HG03521 (cell line): ENCODE measurements at regions not wholly inside any gene's neighbourhood (a gene's known extent, or its start where the extent isn't known, plus 50 kb on each side); places are given as distances from the start of the nearest gene placed in this dataset.

Source experiments
- ATAC-seq: cut with Tn5 transposase; IDR thresholded peaks from one replicate; pipeline ENCODE4 v1.9.1; 2021; ENCODE audit warnings: mild to moderate bottlenecking, moderate library complexity; ENCODE audit not compliant: unreplicated experiment

DNA sequence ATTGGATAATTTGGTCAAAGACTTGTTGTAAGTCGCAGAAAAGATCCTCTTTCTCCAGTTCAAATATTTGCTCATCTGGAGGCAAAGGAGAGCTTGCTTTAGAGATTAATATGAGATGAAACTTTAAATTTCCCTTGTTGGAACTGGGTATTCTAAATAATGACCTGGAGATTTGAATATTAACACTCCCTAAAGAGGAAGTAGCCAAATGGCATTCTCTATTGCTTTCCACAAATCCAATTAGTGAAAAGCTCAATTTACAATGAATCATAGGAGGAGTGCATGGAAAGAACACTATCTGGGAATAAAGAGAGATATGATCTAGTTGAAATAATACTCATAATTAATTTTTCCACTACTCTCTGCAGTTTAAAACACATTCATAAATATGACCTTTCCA lies 641.6 kb upstream of the TENM4 start:
- ATAC-seq = no peak

DNA sequence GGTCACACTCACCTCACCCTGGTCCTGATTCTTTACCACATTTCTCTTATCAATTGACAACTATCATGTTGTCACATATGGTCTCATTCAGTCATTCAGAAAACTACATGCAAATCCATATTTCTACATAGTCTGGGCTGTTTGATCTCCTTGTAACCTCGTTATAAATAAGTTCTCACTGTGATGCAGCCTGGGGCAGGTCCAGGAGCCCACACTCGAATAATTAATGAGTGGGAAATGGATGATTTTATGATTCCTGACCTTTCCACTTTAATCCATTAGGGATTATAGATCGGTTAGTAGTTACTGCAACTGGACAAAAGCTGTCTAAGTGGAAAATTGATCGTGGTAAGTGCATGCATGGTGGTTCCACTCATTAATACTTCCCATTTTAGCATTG lies 636.3 kb upstream of the TENM4 start:
- ATAC-seq = no peak

- no peak for ATAC-seq
Observed at GRCh38 chr11:80074837-80075236, 634.0 kb upstream of the TENM4 start.

GRCh38 chr11:80066291-80066690 lies 625.5 kb upstream of the TENM4 start:
- no peak for ATAC-seq

GRCh38 chr11:80065086-80065485 lies 624.3 kb upstream of the TENM4 start:
- ATAC-seq = no peak

- no peak for ATAC-seq
Observed at GRCh38 chr11:80061056-80061455, 620.2 kb upstream of the TENM4 start.

DNA sequence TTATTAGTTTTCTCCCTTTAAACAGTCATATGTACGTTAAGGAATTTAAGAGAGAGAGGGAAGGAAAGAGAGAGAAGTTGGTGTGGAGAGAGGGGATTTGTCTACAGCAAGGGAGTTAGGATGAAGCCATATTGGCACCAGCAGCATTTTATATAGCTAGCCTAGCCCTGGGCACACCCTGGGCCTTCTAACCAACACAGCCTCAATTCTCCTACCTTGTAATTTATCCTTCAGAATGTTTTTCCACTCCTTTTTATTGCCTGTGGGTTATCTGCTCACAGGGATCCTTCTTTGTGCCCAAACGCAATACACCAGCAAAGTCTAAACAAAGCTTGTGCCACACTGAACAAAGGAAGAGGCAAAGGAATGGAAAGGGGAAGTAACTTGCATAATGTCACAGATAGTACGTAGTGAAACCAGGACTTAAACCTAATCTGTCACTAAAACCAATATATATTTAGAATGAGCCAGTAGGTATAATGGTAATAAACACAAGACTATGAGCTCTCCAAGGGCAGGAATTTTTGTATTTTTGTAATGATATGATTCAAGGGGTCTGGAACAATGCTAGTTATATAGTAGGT lies 613.8 kb upstream of the TENM4 start:
- no peak for ATAC-seq

DNA sequence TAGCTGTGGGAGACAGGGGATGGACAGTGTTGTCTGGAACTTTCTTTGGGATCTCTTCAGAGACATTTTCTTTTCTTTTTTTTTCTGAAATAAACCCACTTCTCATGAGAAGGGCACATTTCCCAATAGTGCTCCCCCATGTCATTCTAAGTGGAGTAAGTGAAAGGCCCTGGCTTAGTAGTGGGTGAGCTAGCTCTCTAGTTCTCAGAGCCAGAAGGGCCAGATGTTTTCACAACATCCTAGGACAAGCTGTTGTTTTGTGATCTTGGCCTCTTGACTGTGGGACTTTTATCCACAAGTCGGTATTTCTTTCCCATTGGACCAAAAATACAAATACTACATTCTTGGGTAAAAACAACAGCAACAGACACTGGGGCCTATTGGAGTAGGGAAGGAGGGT lies 607.7 kb upstream of the TENM4 start:
- ATAC-seq = no peak

GRCh38 chr11:80041136-80042000 lies 600.5 kb upstream of the TENM4 start:
- ATAC-seq = no peak

DNA sequence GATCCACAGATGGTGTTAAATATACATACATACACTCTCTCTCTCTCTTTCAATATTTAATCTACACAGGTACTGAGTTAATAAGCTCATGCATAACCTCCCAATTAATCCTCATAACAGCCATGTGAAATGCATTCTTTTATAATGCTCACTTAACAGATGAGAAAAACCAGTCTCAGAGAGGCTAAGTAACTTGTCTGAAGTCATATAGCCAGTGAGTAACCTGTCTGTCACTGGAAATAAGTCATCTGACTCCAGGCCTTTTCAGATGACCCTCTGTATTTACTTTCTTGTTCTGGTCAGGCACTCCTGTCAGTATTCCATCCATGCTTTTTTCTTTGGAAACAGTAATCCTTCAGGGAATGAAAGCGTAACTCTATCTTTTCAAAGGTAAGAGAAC lies 594.0 kb upstream of the TENM4 start:
- no peak for ATAC-seq

GRCh38 chr11:80031014-80031600 lies 590.3 kb upstream of the TENM4 start:
- no peak for ATAC-seq

DNA sequence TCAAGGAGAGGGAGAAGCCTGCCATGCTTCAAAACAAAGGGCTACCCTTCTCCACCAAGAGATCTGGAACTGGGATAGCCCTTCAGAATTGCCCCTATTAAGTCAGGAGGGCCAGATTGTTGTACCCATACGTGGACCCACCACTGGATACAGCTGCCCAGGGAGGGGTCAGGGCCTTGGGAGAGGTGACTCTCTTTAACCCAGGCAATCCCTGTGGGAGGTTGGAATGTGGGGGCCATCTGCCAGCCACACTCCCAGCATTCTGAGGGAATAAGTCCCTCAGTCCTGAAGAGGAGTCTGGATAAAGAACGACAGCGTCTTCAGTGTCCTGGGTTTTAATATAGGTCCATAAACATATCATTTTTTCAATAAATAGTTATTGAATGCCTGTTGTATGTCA lies 588.2 kb upstream of the TENM4 start:
- ATAC-seq = no peak

DNA sequence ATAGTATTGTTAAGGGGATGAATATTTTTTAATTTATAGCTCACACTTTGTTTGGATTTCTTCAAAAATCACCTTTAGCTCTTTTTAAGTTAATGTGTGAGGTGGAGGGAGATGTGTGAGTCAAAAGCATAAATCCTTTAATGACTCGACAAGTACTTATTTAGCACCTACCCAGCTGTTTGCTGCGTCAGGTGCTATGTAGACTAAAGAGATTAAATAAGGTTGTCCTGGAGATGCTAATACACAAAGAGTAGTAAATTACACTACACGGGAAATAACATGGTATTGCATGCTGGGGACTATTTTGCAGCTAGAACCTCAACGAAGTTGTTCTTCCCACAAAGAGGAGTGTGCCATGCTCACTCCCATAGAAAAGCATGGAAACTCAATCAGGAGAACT lies 583.3 kb upstream of the TENM4 start:
- ATAC-seq = no peak

- ATAC-seq = no peak
Observed at GRCh38 chr11:80023386-80023785, 582.6 kb upstream of the TENM4 start.

DNA sequence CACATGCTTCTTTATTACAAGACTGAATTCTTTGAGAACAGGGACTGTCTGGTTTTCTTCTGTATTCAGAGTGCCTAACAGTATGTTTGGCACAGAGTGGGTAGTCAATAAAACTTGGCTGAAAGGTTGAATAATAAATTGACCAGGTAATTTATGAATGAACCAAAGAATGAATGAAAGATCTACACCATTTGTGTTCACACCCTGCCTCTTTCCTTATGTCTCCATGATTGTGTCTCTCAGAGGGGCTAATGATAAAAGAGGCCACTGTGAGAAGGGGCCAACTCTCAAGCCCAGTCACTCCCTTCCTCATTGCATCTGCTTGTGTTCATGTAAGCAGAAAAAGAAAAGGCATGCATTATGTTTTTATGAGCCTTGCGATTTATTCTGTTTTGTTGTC lies 569.7 kb upstream of the TENM4 start:
- no peak for ATAC-seq

- no peak for ATAC-seq
Observed at GRCh38 chr11:80009081-80009480, 568.3 kb upstream of the TENM4 start.

DNA sequence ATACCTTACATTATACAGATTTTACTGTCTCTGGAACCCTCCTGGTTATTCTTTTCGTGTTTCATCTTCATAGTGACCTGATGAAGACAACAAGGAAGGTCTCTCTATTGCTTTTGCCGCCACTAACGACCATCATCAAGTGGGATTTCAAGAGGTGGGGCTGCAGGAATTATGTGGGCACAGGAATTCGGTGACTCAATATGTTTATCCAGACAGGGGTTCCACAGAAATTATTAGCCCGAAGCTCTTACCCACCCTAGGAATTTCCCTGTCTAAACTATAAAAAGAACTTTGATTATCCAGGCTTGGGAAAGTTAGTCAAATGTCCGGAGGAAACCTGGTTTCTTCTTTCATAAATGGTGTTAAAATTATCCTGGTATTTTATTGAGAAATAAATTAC lies 566.8 kb upstream of the TENM4 start:
- no peak for ATAC-seq

DNA sequence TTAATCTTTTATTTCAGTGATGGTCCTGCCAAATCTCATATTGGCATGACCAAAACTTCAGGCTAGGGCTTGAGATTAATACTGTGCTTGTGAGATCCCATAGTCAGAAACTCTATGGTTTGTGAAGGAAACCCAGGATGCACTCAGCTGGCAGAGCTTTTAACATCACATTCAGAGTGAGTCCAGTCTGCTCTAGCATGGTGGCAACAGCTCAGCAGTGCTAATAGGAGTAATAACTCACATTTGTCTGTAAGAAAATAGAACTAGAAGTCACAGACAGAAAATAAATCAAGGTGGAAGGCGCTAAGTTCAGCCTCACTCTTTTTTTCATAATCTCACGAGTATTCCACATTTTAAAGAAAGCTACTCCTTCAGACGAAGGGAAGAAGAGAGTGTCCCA lies 549.3 kb upstream of the TENM4 start:
- no peak for ATAC-seq

DNA sequence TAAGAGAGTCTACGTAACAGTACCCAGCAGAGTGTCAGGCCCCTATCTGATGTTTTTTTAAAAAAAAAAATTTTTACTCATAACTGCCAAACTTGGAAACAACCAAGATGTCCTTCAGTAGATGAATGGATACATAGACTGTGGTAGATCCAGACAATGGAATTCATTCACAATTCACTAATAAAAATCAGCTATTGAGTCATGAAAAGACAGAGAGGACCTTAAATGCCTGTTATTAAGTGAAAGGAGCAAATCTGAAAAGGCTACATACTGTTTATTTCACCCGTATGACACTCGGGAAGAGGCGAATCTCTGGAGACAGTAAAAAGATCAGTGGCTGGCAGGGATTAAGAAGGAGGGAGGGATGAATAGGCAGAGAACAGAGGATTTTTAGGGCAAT lies 541.4 kb upstream of the TENM4 start:
- no peak for ATAC-seq

DNA sequence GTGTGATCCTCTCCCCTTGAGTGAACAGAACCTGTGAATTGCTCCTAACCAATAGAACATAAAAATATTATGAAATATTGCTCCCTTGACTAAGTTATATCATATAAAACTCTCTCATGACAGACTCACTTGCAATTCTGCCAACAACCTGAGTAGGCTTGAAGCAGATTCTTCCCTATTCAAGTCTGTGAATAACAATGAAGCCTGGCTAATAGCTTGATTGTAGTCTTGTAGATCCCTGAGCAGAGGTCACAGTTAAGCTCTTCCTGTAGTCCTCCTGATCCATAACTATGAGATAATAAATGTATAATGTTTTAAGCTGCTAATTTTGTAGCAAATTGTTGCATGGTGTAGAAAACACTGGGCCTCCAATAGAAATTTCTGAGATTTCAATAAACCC lies 540.1 kb upstream of the TENM4 start:
- no peak for ATAC-seq

GRCh38 chr11:79973721-79974617 lies 533.1 kb upstream of the TENM4 start:
- no peak for ATAC-seq
